Nephron (organoid): ENCODE measurements at regions not wholly inside any gene's neighbourhood (a gene's known extent, or its start where the extent isn't known, plus 50 kb on each side); places are given as distances from the start of the nearest gene placed in this dataset.

Experiments
- H3K27ac Mint-ChIP-seq, 3 experiments: 2 replicates each; pipeline ENCODE4 v1.8.0; 2020; ENCODE audit warnings: mixed read lengths in 3 of 3, mild to moderate bottlenecking in 2 of 3, moderate library complexity in 1 of 3
- H3K27me3 Mint-ChIP-seq: 2 replicates; pipeline ENCODE4 v1.8.0; 2021; ENCODE audit warnings: low read depth, mild to moderate bottlenecking, moderate library complexity, mixed read lengths
- H3K36me3 Mint-ChIP-seq: 2 replicates; pipeline ENCODE4 v1.8.0; 2020; ENCODE audit warnings: low read depth, mixed read lengths
- H3K4me1 Mint-ChIP-seq: 2 replicates; pipeline ENCODE4 v1.8.0; 2020; ENCODE audit warnings: mixed read lengths
- H3K4me3 Mint-ChIP-seq, 3 experiments: 2 replicates each; pipeline ENCODE4 v1.8.0; 2020; ENCODE audit warnings: mild to moderate bottlenecking in 3 of 3, mixed read lengths in 3 of 3, moderate library complexity in 2 of 3
- H3K9me3 Mint-ChIP-seq: 2 replicates; pipeline ENCODE4 v1.8.0; 2020; ENCODE audit warnings: mixed read lengths
- TF ChIP-seq, protein P1 (sequence below), 3 experiments: fragments of 200-600 bp; sonication (generic); IDR thresholded peaks; one replicate each; pipeline ENCODE4 v1.5.0; 2021; ENCODE audit warnings: antibody characterized with exemption in 3 of 3; ENCODE audit not compliant: unreplicated experiment in 3 of 3

DNA sequence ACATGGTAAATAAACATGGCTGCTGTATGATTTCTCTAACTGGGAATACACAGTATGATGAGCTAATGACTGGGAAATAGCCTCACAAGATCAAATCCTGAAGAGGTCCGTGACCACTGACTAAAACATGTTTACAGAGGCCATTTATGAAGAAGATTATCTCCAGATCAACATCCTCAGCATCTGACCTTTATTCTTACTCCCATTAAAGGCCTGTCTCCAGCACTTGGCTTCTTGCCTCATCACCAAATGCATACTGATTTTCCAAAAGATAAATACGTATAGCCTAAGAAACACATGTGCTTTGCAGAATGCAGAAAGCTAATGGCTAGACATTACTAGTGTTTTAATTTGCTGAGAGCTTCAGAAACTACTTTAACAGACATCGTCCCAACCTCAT lies 108.0 kb upstream of the TSLP start:
- Mint-ChIP-seq H3K4me1 (no peaks in the 10 kb centered on the region), H3K27ac (no peak overlapping the region), H3K36me3 (no peaks in the 10 kb centered on the region), H3K9me3 (no peaks in the 10 kb centered on the region), H3K4me3 (no peak overlapping the region), H3K27me3 (no peaks in the 10 kb centered on the region)
- TF ChIP-seq, protein P1, sequence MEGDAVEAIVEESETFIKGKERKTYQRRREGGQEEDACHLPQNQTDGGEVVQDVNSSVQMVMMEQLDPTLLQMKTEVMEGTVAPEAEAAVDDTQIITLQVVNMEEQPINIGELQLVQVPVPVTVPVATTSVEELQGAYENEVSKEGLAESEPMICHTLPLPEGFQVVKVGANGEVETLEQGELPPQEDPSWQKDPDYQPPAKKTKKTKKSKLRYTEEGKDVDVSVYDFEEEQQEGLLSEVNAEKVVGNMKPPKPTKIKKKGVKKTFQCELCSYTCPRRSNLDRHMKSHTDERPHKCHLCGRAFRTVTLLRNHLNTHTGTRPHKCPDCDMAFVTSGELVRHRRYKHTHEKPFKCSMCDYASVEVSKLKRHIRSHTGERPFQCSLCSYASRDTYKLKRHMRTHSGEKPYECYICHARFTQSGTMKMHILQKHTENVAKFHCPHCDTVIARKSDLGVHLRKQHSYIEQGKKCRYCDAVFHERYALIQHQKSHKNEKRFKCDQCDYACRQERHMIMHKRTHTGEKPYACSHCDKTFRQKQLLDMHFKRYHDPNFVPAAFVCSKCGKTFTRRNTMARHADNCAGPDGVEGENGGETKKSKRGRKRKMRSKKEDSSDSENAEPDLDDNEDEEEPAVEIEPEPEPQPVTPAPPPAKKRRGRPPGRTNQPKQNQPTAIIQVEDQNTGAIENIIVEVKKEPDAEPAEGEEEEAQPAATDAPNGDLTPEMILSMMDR (IDR thresholded peaks at IDR 0.05; ENCODE audit: unreplicated experiment in 3 of 3), result no peak

- TF ChIP-seq, protein P1 (IDR thresholded peaks at IDR 0.05; ENCODE audit: unreplicated experiment in 3 of 3), result no peak
- no peaks in the 10 kb centered on the region for H3K9me3 Mint-ChIP-seq
- H3K4me1 Mint-ChIP-seq, result no peaks in the 10 kb centered on the region
- H3K27ac Mint-ChIP-seq, result peak overlapping the region in 1 of 3 experiments; percentile 54
- no peak overlapping the region for H3K4me3 Mint-ChIP-seq
- H3K27me3 Mint-ChIP-seq, result no peaks in the 10 kb centered on the region
- H3K36me3 Mint-ChIP-seq, result no peaks in the 10 kb centered on the region
Observed at GRCh38 chr5:110965773-110966581, 105.5 kb upstream of the TSLP start.

- H3K4me1 Mint-ChIP-seq, result no peaks in the 10 kb centered on the region
- TF ChIP-seq, protein P1 (IDR thresholded peaks at IDR 0.05; ENCODE audit: unreplicated experiment in 3 of 3), result no peak
- H3K36me3 Mint-ChIP-seq, result no peaks in the 10 kb centered on the region
- H3K9me3 Mint-ChIP-seq, result no peaks in the 10 kb centered on the region
- H3K27ac Mint-ChIP-seq, result no peak overlapping the region
- H3K4me3 Mint-ChIP-seq, result no peak overlapping the region
- H3K27me3 Mint-ChIP-seq, result no peaks in the 10 kb centered on the region
Observed at GRCh38 chr5:110968246-110969005, 103.1 kb upstream of the TSLP start.

GRCh38 chr5:110969502-110969901 lies 102.0 kb upstream of the TSLP start:
- TF ChIP-seq, protein P1 (IDR thresholded peaks at IDR 0.05; ENCODE audit: unreplicated experiment in 3 of 3), result no peak
- Mint-ChIP-seq H3K36me3 (no peaks in the 10 kb centered on the region), H3K4me3 (no peak overlapping the region), H3K27me3 (no peaks in the 10 kb centered on the region), H3K4me1 (no peaks in the 10 kb centered on the region), H3K9me3 (no peaks in the 10 kb centered on the region), H3K27ac (no peak overlapping the region)

GRCh38 chr5:110973510-110973909 lies 98.0 kb upstream of the TSLP start:
- H3K4me1 Mint-ChIP-seq, result no peaks in the 10 kb centered on the region
- no peaks in the 10 kb centered on the region for H3K36me3 Mint-ChIP-seq
- H3K27me3 Mint-ChIP-seq, result no peaks in the 10 kb centered on the region
- no peak overlapping the region for H3K27ac Mint-ChIP-seq
- no peak overlapping the region for H3K4me3 Mint-ChIP-seq
- H3K9me3 Mint-ChIP-seq, result no peaks in the 10 kb centered on the region
- TF ChIP-seq, protein P1 (IDR thresholded peaks at IDR 0.05; ENCODE audit: unreplicated experiment in 3 of 3), result no peak
